ENCODE measurements at regions not wholly inside any gene's neighbourhood (a gene's known extent, or its start where the extent isn't known, plus 50 kb on each side); places are given as distances from the start of the nearest gene placed in this dataset.
"Not testable (repeated sequence)": the region's sequence is repeated elsewhere in the genome, so short reads cannot be mapped to it uniquely, and the experiment has no call there.

- DNase-seq = no peak
Observed at GRCh38 chr6:141874930-141875602, 257.7 kb upstream of the GJE1 start.

- not testable (repeated sequence) for DNase-seq
Observed at GRCh38 chr6:141869509-141869908, 263.2 kb upstream of the GJE1 start.

- no peak for DNase-seq
Observed at GRCh38 chr6:141867767-141868166, 265.0 kb upstream of the GJE1 start.

- no peak for DNase-seq
Observed at GRCh38 chr6:141866731-141867497, 265.8 kb upstream of the GJE1 start.

GRCh38 chr6:141851063-141851462 is 281.7 kb upstream of the GJE1 start:
- DNase-seq = no peak

GRCh38 chr6:141848029-141848890 is 284.5 kb upstream of the GJE1 start:
- no peak for DNase-seq

GRCh38 chr6:141846639-141847038 is 286.1 kb upstream of the GJE1 start:
- DNase-seq = no peak

- no peak for DNase-seq
Observed at GRCh38 chr6:141843178-141843834, 289.4 kb upstream of the GJE1 start.

- DNase-seq = no peak
Observed at GRCh38 chr6:141833001-141833655, 299.6 kb upstream of the GJE1 start.

GRCh38 chr6:141830530-141830929 is 302.2 kb upstream of the GJE1 start:
- DNase-seq = no peak

- no peak for DNase-seq
Observed at GRCh38 chr6:141829566-141830360, 303.0 kb upstream of the GJE1 start.

GRCh38 chr6:141824350-141824749 is 308.4 kb upstream of the GJE1 start:
- no peak for DNase-seq

- DNase-seq = not testable (repeated sequence)
Observed at GRCh38 chr6:141815039-141815438, 317.7 kb upstream of the GJE1 start.

- DNase-seq = no peak
Observed at GRCh38 chr6:141809901-141810300, 322.8 kb upstream of the GJE1 start.

- no peak for DNase-seq
Observed at GRCh38 chr6:141808662-141809061, 324.1 kb upstream of the GJE1 start.

- not testable (repeated sequence) for DNase-seq
Observed at GRCh38 chr6:141800973-141801372, 331.8 kb upstream of the GJE1 start.

- no peak for DNase-seq
Observed at GRCh38 chr6:141790921-141791320, 341.8 kb upstream of the GJE1 start.

GRCh38 chr6:141788096-141788495 is 344.6 kb upstream of the GJE1 start:
- DNase-seq = no peak

- no peak for DNase-seq
Observed at GRCh38 chr6:141783585-141783984, 349.1 kb upstream of the GJE1 start.

GRCh38 chr6:141780296-141780695 is 352.4 kb upstream of the GJE1 start:
- no peak for DNase-seq

- DNase-seq = no peak
Observed at GRCh38 chr6:141764388-141764787, 368.3 kb upstream of the GJE1 start.

GRCh38 chr6:141758430-141758829 is 374.3 kb upstream of the GJE1 start:
- DNase-seq = no peak

Measured in NCI-H345 (cell line).